Activated CD4-positive, alpha-beta T cell treated with anti-CD3 and anti-CD28 coated beads for 24 hours (primary cell): ENCODE measurements at regions not wholly inside any gene's neighbourhood (a gene's known extent, or its start where the extent isn't known, plus 50 kb on each side); places are given as distances from the start of the nearest gene placed in this dataset.
"Not testable (repeated sequence)": the region's sequence is repeated elsewhere in the genome, so short reads cannot be mapped to it uniquely, and the experiment has no call there.

Experiments
- DNase-seq, 2 donors: peaks; one replicate each; pipeline ENCODE4 v3.0.0-alpha.2; 2020; ENCODE audit warnings: low read depth in 2 of 2

DNA sequence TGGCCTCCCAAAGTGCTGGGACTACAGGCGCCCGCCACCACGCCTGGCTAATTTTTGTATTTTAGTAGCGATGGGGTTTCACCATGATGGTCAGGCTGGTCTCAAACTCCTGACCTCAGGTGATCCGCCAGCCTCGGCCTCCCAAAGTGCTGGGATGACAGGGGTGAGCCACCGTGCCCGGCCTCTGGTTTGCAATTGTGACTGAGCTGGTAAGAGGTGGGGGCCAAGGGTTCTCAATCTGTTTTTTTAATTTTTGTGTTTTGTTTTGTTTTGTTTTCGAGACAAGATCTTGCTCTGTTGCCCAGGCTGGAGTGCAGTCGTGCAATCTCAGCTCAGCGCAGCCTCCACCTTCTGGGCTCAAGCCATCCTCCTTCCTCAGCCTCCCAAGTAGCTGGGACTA lies 196.2 kb downstream of the CRLF2 start:
- DNase-seq, result not testable (repeated sequence)

DNA sequence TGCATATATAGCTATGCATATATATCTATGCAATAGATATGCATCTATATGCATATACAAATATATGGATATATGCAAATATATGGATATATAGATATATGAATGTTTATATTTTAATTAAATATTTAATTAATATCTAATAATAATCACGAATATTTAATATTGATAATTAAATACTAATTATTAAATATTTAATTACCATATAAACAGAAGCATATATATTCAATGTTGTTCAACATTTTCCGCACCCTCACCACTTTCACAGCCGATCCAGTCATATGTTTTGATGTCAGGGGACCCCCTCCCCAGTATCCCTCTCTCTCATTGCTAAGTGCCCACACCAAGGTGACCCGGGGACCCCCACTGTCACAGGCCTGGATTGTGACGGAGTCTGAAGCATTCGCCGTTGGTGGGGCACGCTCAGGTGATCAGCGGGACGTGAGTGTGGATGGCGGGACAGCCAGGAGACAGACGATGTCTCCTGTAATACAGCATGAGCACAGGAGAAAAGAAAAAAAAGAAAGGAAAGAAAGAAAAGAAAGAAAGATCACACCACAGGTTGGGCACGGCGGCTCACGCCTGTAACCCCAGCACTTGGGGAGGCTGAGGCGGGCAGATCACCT lies 199.7 kb downstream of the CRLF2 start:
- no peak for DNase-seq

DNA sequence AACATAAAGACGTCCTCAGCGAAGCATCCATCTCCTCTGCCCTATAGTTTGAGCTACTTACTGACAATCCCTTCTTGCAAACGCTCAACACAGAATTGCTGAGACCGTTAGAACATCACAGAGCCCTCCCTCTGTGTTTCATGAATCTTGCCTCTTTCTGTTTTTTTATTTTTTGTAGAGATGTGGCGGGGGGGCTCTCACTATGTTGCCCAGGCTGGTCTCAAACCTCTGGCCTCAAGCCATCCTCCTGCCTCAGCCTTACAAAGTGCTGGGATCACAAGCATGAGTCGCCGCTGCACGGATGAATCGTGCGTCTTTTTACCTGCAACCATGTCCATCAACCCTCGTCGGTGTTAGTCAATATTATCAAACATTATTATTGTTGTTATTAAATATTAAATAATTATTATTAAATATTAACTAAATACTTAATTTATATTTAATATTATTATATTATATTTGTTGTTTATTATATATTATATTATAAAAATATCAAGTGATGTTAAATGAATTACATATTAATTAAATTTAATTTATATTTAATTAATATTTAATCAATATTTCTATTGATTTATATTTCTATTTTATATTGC lies 200.7 kb downstream of the CRLF2 start:
- no peak for DNase-seq

DNA sequence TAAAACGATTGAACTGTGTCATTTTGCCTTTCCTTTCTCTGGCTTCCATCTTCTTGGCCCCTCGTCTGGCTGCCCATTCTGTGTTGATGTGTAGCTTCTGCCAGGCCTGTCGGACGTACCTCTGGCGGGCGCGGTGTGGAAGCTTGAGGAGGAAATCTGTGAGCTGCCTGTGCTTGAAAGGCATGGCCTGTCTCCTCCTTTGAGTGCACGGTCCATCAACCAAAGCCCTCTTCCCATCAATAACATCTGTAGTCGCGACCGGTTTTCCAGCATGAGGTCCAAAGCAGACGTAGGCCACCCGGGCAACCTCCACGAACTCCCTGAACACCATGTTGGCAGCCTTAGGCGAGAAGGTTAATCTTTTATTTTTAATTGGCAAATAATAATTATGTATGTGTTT lies 202.7 kb downstream of the CRLF2 start:
- no peak for DNase-seq

DNA sequence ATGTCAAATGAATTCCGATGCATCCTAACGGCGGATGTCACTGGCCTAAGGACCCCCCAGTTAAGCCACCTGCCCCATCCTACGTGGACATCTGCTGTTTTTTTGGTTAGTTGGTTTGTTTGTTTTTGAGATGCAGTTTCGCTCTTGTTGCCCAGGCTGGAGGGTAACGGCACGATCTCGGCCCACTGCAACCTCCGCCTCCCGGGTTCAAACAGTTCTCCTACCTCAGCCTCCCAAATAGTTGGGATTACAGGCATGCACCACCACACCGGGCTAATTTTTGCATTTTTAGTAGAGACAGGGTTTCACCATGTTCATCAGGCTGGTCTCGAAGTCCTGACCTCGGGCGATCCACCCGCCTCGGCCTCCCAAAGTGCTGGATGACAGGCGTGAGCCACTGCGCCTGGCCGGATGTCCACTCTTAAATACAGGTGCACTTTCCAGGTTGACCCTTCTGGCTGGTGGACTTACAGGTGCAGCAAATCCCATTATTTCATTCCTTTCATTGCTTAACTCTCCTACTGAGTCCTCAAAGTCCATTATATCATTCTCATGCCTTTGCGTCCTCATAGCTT lies 206.2 kb downstream of the CRLF2 start:
- no peak for DNase-seq

DNA sequence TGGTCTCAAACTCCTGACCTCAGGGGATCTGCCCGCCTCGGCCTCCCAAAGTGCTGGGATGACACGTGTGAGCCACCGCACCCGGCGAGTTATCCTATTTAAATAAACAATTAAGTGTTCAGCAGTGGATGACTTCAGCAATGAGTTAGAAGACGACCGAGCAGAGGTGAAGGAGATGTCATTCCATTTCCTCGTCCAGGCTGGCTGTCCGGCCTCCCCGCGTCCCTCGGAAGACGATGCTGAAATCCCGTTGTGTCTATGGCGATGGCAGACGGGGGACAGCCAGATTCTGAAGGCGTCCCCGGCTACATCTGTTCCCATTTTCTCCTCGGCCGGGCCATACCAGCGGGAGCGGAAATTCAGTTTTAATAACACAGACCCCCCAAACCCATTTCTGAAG lies 209.8 kb downstream of the CRLF2 start:
- DNase-seq, result no peak

DNA sequence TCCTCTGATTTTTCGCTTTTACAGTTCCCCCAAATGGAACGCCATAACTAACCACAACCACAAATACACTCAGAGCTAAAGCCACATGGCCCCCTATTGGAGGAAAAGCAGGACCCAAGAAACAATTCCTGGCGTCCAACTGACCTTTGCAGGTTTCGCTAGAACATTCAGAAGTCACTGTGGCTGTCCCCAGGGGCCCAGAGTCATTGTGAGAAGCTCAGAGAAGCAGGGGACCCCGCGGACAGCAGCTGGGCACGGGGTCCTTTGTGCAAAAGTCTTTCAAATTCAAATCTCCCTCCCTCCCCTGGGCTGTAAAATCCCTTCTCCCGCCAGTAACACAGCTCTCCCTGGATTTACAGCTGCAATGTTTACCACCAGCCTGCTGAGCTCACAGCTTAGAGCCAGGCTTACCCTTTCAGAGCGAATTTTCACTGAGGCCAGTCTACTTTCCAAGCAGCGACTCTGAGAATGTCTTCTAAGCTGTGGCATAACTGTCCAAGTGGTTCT lies 214.8 kb downstream of the CRLF2 start:
- no peak for DNase-seq

DNA sequence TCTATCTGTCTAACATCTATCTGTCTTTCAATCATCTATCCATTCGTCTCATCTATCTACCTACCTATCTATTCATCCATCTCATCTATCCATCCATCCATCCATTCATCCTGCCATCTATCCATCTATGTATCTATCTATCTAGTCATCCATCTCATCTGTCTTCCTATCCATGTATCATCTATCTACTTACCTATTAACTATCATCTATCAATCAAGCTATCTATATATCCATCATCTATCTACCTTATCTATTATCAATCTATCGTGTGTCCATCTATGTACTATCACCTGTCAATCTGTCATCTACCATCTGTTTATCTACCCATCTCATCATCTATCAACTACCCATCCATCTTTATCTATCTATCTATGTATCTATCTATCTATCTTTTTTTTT lies 217.7 kb downstream of the CRLF2 start:
- no peak for DNase-seq

DNA sequence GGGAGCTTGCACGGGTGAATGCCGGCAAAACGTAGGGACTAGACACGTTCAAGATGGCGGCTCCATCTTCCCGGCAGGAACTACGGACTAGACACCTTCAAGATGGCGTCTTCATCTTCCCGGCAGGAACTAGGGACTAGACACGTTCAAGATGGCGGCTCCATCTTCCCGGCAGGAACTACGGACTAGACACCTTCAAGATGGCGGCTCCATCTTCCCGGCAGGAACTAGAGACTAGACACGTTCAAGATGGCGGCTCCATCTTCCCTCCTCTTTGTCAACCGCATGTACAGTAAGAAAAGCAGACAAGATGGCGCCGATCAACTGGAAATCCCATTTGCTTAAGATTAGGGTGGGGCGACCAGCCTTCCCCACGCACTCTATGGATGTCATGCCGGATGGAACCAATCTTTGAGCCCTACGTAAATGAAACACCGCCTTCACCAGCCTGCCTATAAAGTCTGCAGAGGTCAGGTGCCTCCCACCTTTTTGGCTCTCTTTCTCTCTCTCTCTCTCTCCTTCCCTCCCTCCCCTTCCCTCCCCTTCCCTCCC lies 222.4 kb downstream of the CRLF2 start:
- peak in 1 of 2 donors; percentile 66 for DNase-seq

DNA sequence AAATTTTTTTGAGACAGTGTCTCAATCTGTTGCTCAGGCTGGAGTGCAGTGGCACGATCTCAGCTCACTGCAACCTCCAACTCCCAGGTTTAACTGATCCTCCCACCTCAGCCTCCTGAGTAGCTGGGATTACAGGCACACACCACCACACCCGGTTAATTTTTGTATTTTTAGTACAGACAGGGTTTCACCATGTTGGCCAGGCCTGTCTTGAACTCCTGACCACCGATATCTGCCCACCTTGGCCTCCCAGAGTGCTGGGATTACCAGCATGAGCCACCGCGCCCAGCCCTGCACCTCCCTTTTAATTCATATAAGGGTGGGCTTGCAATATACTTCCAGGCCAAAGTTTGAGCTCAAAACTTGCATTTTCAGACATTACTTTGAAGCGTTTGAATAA lies 223.9 kb downstream of the CRLF2 start:
- not testable (repeated sequence) for DNase-seq

DNA sequence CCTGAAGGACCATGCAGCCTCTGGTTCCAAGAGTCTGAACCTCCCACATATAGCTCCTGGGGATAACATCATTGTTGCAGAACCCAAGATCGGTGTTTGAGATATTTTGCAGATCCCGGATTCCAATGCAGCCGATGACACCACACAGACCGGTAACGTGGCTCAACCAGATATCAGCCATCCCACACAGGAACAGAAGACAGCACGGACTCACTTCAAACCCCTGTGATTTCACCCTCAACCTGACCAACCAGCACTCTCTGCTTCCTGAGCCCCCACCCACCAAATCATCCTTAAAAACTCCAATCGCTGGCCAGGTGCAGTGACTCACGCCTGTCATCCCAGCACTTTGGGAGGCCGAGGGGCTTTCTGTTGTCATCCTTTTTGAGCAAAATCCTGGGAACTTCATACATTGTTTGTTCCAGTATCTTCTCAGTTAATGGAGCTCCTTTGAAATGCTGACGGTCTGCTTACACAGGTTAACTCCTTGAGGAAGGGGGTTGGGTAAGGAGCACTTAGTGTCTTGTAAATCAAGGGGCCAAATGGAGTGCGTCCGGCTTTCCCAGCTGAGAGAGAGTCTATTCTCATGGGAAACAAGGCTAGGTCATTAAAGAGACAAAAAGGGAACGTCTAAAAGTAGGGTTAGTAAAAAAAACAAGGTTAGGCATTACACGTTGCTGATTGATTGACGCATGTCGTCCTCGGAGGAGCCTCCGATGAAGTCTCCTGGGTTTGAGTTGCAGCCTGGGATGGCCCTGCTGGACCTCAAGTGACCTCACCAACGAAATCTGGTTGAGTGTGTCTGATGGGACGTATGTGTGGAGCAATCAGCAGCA lies 230.4 kb downstream of the CRLF2 start:
- no peak for DNase-seq

DNA sequence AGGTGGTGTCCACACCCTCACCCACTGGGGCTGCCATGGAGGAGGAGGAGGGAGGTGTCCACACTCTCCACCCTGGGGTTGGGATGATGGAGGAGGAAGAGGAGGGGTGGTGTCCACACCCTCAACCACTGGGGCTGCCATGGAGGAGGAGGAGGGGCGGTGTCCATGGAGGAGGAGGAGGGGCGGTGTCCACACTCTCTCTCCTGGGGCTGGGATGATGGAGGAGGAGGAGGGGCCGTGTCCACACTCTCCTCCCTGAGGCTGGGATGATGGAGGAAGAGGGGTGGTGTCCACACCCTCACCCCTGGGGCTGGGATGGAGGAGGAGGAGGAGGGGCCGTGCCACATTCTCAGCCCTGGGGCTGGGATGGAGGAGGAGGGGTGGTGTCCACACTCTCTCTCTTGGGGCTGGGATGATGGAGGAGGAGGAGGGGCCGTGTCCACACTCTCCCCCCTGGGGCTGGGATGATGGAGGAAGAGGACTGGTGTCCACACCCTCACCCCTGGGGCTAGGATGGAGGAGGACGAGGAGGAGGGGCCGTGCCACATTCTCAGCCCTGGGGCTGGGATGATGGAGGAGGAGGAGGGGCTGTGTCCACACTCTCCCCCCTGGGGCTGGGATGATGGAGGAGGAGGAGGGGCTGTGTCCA lies 231.7 kb downstream of the CRLF2 start:
- DNase-seq, result no peak

DNA sequence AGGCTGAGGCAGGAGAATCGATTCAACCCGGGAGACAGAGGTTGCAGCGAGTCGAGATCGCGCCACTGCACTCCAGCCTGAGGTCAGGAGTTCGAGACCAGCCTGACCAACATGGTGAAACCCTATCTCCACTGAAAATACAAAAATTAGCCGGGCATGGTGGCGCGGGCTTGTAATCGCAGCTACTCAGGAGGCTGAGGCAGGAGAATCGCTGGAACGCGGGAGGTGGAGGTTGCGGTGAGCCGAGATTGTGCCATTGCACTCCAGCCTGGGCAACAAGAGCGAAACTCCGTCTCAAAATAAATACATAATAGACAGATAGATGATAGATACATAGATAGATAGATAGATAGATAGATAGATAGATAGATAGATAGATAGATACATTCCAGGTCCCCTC lies 233.3 kb downstream of the CRLF2 start:
- not testable (repeated sequence) for DNase-seq

DNA sequence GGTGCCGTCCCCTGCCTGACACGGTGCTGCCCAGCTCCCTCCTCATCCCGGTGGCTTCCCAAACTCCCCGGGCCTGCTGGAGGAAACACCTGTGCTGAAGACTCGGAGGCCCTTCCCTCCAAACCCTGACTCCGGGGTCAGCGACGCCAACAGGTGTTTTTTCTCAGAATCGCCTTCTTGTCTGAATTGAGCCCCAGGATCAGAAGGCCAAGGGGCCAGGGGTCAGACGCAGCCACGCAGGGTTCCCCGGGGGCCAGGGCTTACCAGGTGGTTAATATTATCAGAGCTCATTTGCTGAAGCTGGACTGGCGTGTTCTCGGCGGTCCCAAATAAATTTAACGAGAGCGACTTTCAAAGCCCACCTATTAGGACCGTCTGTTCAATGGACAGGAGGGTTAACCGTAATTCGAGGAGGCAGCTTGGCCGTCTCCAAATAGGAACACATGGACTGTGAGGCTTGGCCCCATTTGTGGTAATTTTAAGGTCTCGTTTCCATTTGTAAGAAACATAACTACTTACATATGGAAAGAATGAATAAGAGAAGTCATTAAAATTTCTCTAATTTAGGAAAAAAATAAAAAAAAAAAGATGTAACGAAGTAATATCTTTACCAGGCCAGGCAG lies 239.3 kb downstream of the CRLF2 start:
- no peak for DNase-seq

DNA sequence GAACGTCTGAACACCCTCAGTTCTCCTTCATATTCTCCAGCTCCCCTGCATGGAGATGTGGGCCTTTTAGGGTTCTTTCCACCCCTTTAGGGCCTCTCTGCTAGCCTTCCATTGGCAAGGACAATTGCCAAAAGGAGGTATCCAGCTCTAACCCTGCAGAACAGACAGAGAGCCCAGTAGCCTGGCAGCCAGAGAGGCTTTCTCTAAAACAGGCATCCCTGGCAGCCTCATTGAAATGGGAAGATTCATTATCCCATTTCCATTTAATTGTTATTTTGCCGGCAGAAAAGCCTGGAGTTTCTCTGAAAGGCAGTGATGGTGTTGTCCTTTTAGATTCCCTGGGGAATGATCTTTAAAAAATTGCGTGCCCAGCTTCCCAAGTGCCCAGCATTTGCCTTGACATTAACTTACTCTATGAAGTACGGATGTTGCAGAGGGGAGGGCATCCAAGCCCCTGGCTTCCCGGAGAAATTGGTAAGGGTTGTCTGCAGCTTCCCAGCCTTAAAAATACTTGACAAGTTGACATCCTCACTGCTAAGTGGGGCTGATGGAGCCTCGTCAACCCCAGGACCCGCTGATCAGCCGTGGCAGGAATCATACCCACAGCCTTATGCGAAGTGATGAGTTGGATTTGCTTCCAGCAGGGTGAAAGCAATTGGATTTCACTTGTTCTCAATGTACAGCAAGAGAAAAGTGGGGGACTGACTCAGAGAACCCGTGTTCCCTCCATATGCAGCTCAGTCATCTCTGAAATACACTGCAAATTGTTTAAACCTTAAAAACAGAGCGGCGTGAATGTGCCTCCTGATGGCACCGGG lies 244.1 kb downstream of the CRLF2 start:
- DNase-seq, result no peak

DNA sequence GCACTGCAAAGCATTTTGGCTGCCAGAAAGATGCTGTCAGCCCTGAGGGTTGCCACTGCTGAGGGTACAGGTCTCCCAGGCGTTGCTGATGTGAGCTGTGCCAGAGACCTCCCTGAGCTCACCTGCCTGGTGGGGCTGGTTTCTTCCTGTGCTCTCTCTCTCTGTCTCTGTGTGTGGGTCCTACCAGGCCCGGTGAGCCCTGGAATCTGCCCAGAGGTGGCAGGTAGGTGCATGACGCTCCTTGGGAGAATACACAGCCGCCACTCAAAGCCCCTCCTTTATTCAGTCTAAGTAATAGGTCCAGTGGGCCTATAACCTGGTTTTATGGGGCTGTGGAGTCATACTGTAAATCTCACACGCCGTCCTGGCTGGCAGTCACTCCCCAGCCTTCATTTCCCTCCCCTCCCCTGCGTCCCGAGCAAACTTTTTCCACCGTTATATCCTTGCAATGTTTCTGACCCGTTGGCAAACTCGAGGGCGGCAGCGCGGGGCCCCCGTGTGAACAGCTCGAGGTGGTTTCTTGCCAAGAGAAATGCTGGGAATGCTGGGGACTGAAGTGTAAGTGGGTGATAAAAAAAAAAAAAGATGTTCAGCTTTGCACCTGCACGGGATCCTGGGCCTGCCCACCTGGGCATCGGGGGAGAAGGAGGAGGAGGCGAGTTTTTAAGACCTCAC lies 245.9 kb downstream of the CRLF2 start:
- no peak for DNase-seq

DNA sequence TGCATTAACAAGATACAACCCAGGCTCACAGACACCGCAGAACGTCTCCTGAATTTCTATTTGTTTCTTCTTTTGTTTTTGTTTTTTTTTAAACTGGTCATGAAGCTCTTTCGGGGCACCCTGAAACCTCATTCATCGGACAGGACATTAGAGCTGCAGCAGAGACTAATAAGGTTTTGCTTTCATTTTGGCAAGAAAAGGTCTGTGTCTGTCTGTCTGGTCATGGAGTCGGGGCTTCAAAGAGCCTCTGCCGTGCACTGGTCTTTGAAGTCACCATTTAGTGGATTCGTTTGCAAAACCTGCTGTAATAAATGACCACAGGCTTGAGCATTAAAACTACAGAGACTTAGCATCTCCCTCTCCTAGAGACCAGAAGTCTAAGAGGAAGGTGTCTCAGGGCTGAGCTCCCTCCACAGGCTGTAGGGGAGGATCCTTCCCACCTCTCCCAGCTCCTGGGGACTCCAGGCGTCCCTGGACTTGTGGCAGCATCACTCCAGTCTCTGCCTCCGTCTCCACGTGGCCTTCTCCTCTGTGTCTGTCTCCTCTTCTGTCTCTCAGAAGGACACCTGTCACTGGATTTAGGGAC lies 247.5 kb downstream of the CRLF2 start:
- DNase-seq, result no peak

DNA sequence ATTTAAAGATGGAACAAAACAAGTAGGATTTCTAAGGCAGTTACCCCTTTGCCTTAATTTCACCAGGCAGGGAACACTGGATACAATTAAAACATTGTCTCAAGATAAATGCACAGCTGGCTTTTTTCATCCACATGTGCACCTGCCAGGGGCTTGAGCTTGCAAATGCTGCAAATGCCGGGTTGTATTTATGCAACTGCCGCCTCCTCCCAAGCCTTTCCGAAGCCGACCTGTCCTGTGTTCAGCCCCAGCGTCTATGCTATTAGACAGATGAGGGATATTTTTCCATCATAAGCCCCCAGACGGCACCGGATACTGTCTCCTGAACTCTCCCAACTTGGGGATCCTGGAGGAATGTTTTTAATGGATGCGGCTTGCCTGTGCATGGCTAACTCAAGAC lies 251.6 kb downstream of the CRLF2 start:
- no peak for DNase-seq

DNA sequence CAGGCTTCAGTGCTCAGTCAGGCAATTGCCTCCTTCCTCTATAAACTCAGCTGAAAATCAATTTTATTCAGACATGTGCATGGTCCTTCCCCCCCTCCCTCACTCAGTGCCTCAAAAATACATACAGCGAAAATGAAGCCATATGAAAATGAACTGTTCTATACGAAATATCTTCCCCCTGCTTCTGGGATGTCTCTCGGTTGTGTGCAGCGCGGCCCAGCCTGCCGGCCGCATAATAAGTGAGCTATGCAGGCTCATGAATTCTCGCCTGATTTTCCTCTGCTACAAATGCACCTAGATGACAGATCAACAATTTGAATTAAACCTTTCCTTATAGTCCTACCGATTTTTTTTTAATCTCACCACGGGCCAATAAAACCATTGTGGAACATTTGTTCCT lies 252.9 kb downstream of the CRLF2 start:
- no peak for DNase-seq
